HepG2 (cell line): ENCODE measurements at regions not wholly inside any gene's neighbourhood (a gene's known extent, or its start where the extent isn't known, plus 50 kb on each side); places are given as distances from the start of the nearest gene placed in this dataset.
"Not testable (repeated sequence)": the region's sequence is repeated elsewhere in the genome, so short reads cannot be mapped to it uniquely, and the experiment has no call there.

ENCODE experiments used
- CTCF ChIP-seq: sonication (generic); formaldehyde crosslinking; IDR thresholded peaks from 2 replicates; pipeline ENCODE4 v1.5.0; 2020; ENCODE audit warnings: mild to moderate bottlenecking, missing genetic modification reagents, moderate library complexity
- MAX ChIP-seq: IDR thresholded peaks from 2 replicates; pipeline ENCODE4 v1.6.1; 2012; ENCODE audit warnings: inconsistent platforms
- PLRG1 ChIP-seq: fragments of 450-650 bp; conservative IDR thresholded peaks from 2 replicates; pipeline ENCODE4 v1.6.1; 2016
- POLR2A ChIP-seq, 2 experiments: IDR thresholded peaks; 2 replicates each; pipeline ENCODE4 v1.6.1; 2011; ENCODE audit warnings: low read depth in 2 of 2, low read length in 2 of 2, mild to moderate bottlenecking in 1 of 2, moderate library complexity in 1 of 2; ENCODE audit not compliant: insufficient read depth in 1 of 2
- YY1 ChIP-seq: IDR thresholded peaks from 2 replicates; pipeline ENCODE4 v1.6.1; 2011; ENCODE audit warnings: low read length, low read depth, moderate library complexity, mild to moderate bottlenecking; ENCODE audit not compliant: insufficient read depth, insufficient replicate concordance
- ZNF10 ChIP-seq: sonication (generic); formaldehyde crosslinking; IDR thresholded peaks from 2 replicates; pipeline ENCODE4 v1.4.0; 2020; ENCODE audit warnings: mild to moderate bottlenecking, low read depth, missing genetic modification reagents, borderline replicate concordance
- ZNF3 ChIP-seq: IDR thresholded peaks from 2 replicates; pipeline ENCODE4 v1.7.0; 2017; ENCODE audit warnings: inconsistent platforms
- ZNF431 ChIP-seq: sonication (generic); formaldehyde crosslinking; IDR thresholded peaks from 2 replicates; pipeline ENCODE4 v1.9.0; 2022; ENCODE audit warnings: missing genetic modification reagents, low read depth, mild to moderate bottlenecking, borderline replicate concordance

GRCh38 chr9:118677936-118678653 is 691.1 kb downstream of the BRINP1 start:
- TF ChIP-seq ZNF3; MAX; CTCF (CRISPR knock-in tag); ZNF10 (CRISPR knock-in tag); POLR2A (IDR thresholded peaks at IDR 0.05; ENCODE audit: insufficient read depth in 1 of 2, low read depth in 2 of 2, low read length in 2 of 2); ZNF431 (CRISPR knock-in tag); PLRG1; YY1: not testable (repeated sequence)
